ENCODE measurements at regions not wholly inside any gene's neighbourhood (a gene's known extent, or its start where the extent isn't known, plus 50 kb on each side); places are given as distances from the start of the nearest gene placed in this dataset.
"Not testable (repeated sequence)": the region's sequence is repeated elsewhere in the genome, so short reads cannot be mapped to it uniquely, and the experiment has no call there.

DNA sequence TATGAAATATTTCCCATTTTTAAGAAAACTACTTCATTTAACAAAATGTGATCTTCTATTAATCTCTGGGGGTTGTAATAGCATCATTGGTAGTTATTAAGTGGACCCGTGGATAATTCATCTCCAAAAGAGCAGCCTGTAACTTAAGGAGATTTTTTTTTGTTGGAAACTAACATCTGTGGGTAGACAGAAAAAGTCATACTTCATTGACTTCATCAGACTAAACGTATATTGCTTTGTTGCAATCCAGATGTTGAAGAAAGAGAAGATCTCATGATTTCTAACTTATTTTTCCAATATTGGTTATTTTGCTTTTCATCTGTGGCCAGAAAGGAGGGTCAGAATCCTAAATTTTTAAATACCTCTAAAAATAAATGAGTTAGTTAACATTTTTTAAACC is 296.5 kb upstream of the MIR17HG start:
- Histone ChIP-seq H3K27ac (ENCODE audit: low read depth in 1 of 2, low read length in 1 of 2) (no peak overlapping the region), H3K36me3 (ENCODE audit: control insufficient read depth in 2 of 2, insufficient read depth in 2 of 2, low read length in 1 of 2) (no peaks in the 10 kb centered on the region), H3K27me3 (ENCODE audit: control insufficient read depth in 2 of 2, insufficient read depth in 1 of 2, low read length in 1 of 2) (no peaks in the 10 kb centered on the region), H3K4me1 (ENCODE audit: control insufficient read depth in 2 of 2, insufficient read depth in 2 of 2, low read length in 2 of 2) (no peaks in the 10 kb centered on the region), H3K9me3 (ENCODE audit: control insufficient read depth in 2 of 2, insufficient read depth in 1 of 2, low read length in 1 of 2) (no peaks in the 10 kb centered on the region), H3K4me3 (ENCODE audit: low read length in 2 of 2) (no peak overlapping the region)
- 91% methylated on average over 2 of the region's 2 CpGs for WGBS
- DNase-seq (ENCODE audit: low read depth in 6 of 9, low spot score in 9 of 9) = no peak

DNA sequence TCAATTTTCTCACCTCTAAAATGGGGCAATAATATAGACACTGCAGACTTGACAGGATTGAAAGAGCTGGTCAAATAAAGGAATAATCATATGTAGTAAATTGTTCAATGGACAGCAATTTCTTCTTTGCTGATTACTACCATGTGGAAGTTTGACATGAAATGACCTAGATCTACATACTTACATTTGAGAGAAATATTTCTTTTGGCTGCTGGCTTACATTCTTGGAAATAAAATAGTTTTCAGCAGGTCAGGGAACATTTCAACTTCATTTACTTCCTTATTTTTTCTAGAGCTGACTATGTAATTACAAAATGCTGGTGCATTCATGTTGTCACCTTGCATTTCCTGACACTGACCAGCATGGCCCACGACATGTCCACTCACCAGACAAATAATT is 294.6 kb upstream of the MIR17HG start:
- 31% methylated on average over 1 of the region's 1 CpG for WGBS

DNA sequence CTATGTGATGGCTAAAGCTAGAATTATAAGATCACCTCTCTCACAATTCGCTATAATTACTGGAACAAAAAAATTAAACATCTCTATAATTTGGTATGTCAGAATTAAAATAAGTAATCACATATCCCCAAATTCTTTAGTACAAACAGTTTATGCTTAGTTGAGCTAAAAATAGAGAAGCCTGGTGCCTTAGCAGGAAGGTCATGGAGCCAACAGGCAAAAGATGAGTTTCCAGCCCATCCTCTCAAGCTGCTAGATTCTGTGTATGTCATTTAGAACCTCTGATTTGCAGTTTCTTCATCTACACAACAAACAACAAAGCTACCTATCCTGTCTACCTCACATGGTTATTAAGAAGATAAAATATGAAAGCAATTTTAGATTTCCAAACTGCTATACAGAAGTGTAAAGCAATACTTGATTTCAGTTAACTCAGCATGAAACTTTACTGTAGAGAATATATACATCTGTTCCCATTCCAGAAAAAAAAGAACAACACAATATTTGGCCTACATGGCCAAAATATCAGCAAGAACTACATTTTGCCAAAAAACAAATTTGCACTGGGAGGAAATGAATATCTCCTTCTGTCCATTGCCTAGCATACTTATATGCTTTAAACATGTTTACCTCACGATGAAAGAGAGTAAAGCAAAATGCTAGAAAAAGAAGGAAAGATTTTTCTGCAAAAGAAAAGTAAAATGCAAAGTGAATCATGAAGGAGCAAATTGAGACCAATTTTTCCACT is 294.0 kb upstream of the MIR17HG start:
- no peak for DNase-seq (ENCODE audit: low read depth in 6 of 9, low spot score in 9 of 9)
- Histone ChIP-seq H3K4me3 (ENCODE audit: low read length in 2 of 2) (no peak overlapping the region), H3K9me3 (ENCODE audit: control insufficient read depth in 2 of 2, insufficient read depth in 1 of 2, low read length in 1 of 2) (no peaks in the 10 kb centered on the region), H3K36me3 (ENCODE audit: control insufficient read depth in 2 of 2, insufficient read depth in 2 of 2, low read length in 1 of 2) (no peaks in the 10 kb centered on the region), H3K27me3 (ENCODE audit: control insufficient read depth in 2 of 2, insufficient read depth in 1 of 2, low read length in 1 of 2) (no peaks in the 10 kb centered on the region), H3K27ac (ENCODE audit: low read depth in 1 of 2, low read length in 1 of 2) (no peak overlapping the region), H3K4me1 (ENCODE audit: control insufficient read depth in 2 of 2, insufficient read depth in 2 of 2, low read length in 2 of 2) (no peaks in the 10 kb centered on the region)
- WGBS = 94% methylated on average over 2 of the region's 2 CpGs

More for the DNA sequence above, 294.6 kb upstream of the MIR17HG start:
- Histone ChIP-seq H3K4me1 (ENCODE audit: control insufficient read depth in 2 of 2, insufficient read depth in 2 of 2, low read length in 2 of 2) (no peaks in the 10 kb centered on the region), H3K27ac (ENCODE audit: low read depth in 1 of 2, low read length in 1 of 2) (no peak overlapping the region), H3K27me3 (ENCODE audit: control insufficient read depth in 2 of 2, insufficient read depth in 1 of 2, low read length in 1 of 2) (no peaks in the 10 kb centered on the region), H3K9me3 (ENCODE audit: control insufficient read depth in 2 of 2, insufficient read depth in 1 of 2, low read length in 1 of 2) (no peaks in the 10 kb centered on the region), H3K36me3 (ENCODE audit: control insufficient read depth in 2 of 2, insufficient read depth in 2 of 2, low read length in 1 of 2) (no peaks in the 10 kb centered on the region), H3K4me3 (ENCODE audit: low read length in 2 of 2) (no peak overlapping the region)
- no peak for DNase-seq (ENCODE audit: low read depth in 6 of 9, low spot score in 9 of 9)

DNA sequence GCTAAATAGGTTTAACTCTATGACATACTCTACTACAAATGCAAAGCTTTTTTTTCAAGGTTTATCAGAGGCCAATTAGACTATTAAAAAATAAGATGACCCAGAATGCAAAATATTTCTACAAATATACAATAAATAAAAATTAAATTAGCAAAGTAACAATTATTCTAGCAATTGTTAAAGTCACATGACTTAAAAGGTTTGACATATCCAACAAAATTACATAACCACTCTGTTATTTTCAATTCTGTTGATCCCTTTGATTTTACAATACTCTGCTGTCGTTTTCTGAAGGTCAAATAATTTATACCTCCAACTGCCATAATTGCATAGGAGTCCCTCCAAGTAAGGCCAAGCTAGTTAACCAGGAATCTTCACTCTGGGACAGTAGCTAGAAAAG is 292.6 kb upstream of the MIR17HG start:
- DNase-seq (ENCODE audit: low read depth in 6 of 9, low spot score in 9 of 9) = no peak
- no peaks in the 10 kb centered on the region for H3K36me3 ChIP-seq (ENCODE audit: control insufficient read depth in 2 of 2, insufficient read depth in 2 of 2, low read length in 1 of 2)
- no peak overlapping the region for H3K4me3 ChIP-seq (ENCODE audit: low read length in 2 of 2)
- no peaks in the 10 kb centered on the region for H3K4me1 ChIP-seq (ENCODE audit: control insufficient read depth in 2 of 2, insufficient read depth in 2 of 2, low read length in 2 of 2)
- no peaks in the 10 kb centered on the region for H3K9me3 ChIP-seq (ENCODE audit: control insufficient read depth in 2 of 2, insufficient read depth in 1 of 2, low read length in 1 of 2)
- WGBS = 83% methylated on average over 1 of the region's 1 CpG
- no peak overlapping the region for H3K27ac ChIP-seq (ENCODE audit: low read depth in 1 of 2, low read length in 1 of 2)
- H3K27me3 ChIP-seq (ENCODE audit: control insufficient read depth in 2 of 2, insufficient read depth in 1 of 2, low read length in 1 of 2) = no peaks in the 10 kb centered on the region

DNA sequence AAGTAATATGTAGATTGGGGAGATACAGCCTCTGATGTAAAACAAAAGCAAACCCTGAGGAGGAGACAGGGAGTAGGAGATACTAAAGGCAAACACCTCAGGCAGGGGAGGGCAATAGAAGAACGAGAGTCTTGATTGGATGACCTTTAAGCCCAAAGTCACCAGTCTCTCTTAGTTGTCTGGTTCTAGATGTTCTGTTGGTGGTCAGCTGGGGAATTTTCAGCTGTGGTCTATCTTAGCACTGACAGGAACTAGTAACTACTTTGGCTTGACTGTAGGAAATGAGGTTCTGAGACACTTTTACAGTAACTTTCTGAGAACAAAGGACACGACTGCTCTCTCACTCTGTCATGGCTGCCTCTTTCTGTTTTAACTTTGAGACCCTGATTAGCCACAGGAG is 290.7 kb upstream of the MIR17HG start:
- H3K4me1 ChIP-seq (ENCODE audit: control insufficient read depth in 2 of 2, insufficient read depth in 2 of 2, low read length in 2 of 2) = no peaks in the 10 kb centered on the region
- no peaks in the 10 kb centered on the region for H3K36me3 ChIP-seq (ENCODE audit: control insufficient read depth in 2 of 2, insufficient read depth in 2 of 2, low read length in 1 of 2)
- WGBS = 71% methylated on average over 2 of the region's 2 CpGs
- H3K9me3 ChIP-seq (ENCODE audit: control insufficient read depth in 2 of 2, insufficient read depth in 1 of 2, low read length in 1 of 2) = no peaks in the 10 kb centered on the region
- H3K4me3 ChIP-seq (ENCODE audit: low read length in 2 of 2) = no peak overlapping the region
- no peaks in the 10 kb centered on the region for H3K27me3 ChIP-seq (ENCODE audit: control insufficient read depth in 2 of 2, insufficient read depth in 1 of 2, low read length in 1 of 2)
- DNase-seq (ENCODE audit: low read depth in 6 of 9, low spot score in 9 of 9) = no peak
- H3K27ac ChIP-seq (ENCODE audit: low read depth in 1 of 2, low read length in 1 of 2) = no peak overlapping the region

DNA sequence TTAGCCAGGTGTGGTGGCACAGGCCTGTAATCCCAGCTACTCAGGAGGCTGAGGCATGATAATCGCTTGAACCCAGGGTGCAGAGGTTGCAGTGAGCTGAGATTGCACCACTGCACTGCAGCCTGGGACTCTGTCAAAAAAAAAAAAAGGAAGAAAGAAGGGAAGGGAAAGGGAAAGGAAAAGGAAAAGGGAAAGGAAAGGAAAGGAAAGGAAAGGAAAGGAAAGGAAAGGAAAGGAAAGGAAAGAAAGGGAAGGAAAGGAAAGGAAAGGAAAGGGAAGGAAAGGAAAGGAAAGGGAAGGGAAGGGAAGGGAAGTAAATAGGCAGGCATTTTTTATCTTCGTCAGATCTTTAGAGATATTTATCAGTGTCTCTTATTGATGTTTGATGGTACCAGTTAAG is 290.0 kb upstream of the MIR17HG start:
- H3K36me3 ChIP-seq (ENCODE audit: control insufficient read depth in 2 of 2, insufficient read depth in 2 of 2, low read length in 1 of 2); H3K27ac ChIP-seq (ENCODE audit: low read depth in 1 of 2, low read length in 1 of 2); H3K4me1 ChIP-seq (ENCODE audit: control insufficient read depth in 2 of 2, insufficient read depth in 2 of 2, low read length in 2 of 2); DNase-seq (ENCODE audit: low read depth in 6 of 9, low spot score in 9 of 9); H3K9me3 ChIP-seq (ENCODE audit: control insufficient read depth in 2 of 2, insufficient read depth in 1 of 2, low read length in 1 of 2); H3K4me3 ChIP-seq (ENCODE audit: low read length in 2 of 2); H3K27me3 ChIP-seq (ENCODE audit: control insufficient read depth in 2 of 2, insufficient read depth in 1 of 2, low read length in 1 of 2): not testable (repeated sequence)
- 94% methylated on average over 2 of the region's 2 CpGs for WGBS

DNA sequence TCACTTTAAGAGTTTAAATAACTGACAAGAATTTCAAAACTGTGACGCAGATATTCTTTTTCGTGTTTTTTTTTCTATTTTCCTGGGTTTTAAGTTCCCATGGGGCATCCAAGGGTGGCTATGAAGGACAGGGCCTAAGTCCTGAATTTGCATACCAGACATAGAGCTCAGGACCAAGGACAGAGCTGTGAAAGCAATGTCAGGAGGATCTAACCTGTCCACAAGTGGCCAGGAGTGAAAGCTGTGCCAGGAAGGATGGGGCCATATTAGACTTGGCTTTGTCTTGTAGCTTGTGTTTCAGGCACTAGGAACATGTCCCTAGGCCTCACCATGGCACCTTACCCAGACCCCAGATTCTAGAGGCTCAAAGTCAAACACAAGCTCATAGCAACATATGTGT is 289.4 kb upstream of the MIR17HG start:
- H3K4me1 ChIP-seq (ENCODE audit: control insufficient read depth in 2 of 2, insufficient read depth in 2 of 2, low read length in 2 of 2) = no peaks in the 10 kb centered on the region
- H3K27ac ChIP-seq (ENCODE audit: low read depth in 1 of 2, low read length in 1 of 2) = no peak overlapping the region
- H3K36me3 ChIP-seq (ENCODE audit: control insufficient read depth in 2 of 2, insufficient read depth in 2 of 2, low read length in 1 of 2) = no peaks in the 10 kb centered on the region
- 93% methylated on average over 2 of the region's 2 CpGs for WGBS
- H3K9me3 ChIP-seq (ENCODE audit: control insufficient read depth in 2 of 2, insufficient read depth in 1 of 2, low read length in 1 of 2) = no peaks in the 10 kb centered on the region
- DNase-seq (ENCODE audit: low read depth in 6 of 9, low spot score in 9 of 9) = no peak
- H3K4me3 ChIP-seq (ENCODE audit: low read length in 2 of 2) = no peak overlapping the region
- H3K27me3 ChIP-seq (ENCODE audit: control insufficient read depth in 2 of 2, insufficient read depth in 1 of 2, low read length in 1 of 2) = no peaks in the 10 kb centered on the region

DNA sequence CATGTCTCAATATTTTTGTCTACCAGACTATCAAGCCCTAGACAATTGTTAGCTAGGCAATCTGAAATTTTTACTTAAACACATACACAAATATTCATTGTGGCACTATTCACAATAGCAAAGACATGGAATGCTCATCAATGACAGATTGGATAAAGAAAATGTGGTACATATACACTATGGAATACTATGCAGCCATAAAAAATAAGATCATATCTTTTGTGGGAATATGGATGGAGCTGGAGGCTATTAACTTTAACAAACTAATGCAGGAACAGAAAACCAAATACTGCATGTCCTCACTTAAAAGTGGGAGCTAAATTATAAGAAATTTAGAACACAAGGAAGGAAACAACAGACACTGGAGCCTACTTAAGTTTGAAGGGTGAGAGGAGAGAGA is 288.6 kb upstream of the MIR17HG start:
- H3K4me3 ChIP-seq (ENCODE audit: low read length in 2 of 2) = no peak overlapping the region
- H3K27me3 ChIP-seq (ENCODE audit: control insufficient read depth in 2 of 2, insufficient read depth in 1 of 2, low read length in 1 of 2) = no peaks in the 10 kb centered on the region
- no peak overlapping the region for H3K27ac ChIP-seq (ENCODE audit: low read depth in 1 of 2, low read length in 1 of 2)
- no peaks in the 10 kb centered on the region for H3K9me3 ChIP-seq (ENCODE audit: control insufficient read depth in 2 of 2, insufficient read depth in 1 of 2, low read length in 1 of 2)
- DNase-seq (ENCODE audit: low read depth in 6 of 9, low spot score in 9 of 9) = no peak
- H3K4me1 ChIP-seq (ENCODE audit: control insufficient read depth in 2 of 2, insufficient read depth in 2 of 2, low read length in 2 of 2) = no peaks in the 10 kb centered on the region
- H3K36me3 ChIP-seq (ENCODE audit: control insufficient read depth in 2 of 2, insufficient read depth in 2 of 2, low read length in 1 of 2) = no peaks in the 10 kb centered on the region

DNA sequence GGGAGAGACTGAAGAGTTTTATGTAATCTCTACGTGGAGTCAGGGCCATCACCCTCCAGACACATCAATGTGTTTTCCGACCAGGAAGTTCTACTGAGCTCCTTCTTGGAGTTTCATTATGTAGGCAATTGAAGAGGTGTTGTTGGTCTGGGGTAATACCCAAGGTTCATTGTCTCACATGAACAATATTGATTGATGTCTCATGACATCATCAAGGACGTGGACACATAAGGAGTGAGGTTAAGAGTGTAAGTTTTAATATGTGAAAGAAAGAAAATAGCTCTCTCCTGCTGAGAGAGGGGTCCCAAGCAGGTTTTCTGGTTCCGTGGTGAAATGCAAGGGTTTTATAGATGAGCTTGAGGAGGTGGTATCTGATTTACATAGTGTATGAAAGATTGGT is 280.7 kb upstream of the MIR17HG start:
- WGBS = 76% methylated on average over 4 of the region's 4 CpGs
- Histone ChIP-seq H3K4me3 (ENCODE audit: low read length in 2 of 2) (no peak overlapping the region), H3K4me1 (ENCODE audit: control insufficient read depth in 2 of 2, insufficient read depth in 2 of 2, low read length in 2 of 2) (no peaks in the 10 kb centered on the region), H3K27ac (ENCODE audit: low read depth in 1 of 2, low read length in 1 of 2) (no peak overlapping the region), H3K36me3 (ENCODE audit: control insufficient read depth in 2 of 2, insufficient read depth in 2 of 2, low read length in 1 of 2) (no peaks in the 10 kb centered on the region), H3K27me3 (ENCODE audit: control insufficient read depth in 2 of 2, insufficient read depth in 1 of 2, low read length in 1 of 2) (no peaks in the 10 kb centered on the region), H3K9me3 (ENCODE audit: control insufficient read depth in 2 of 2, insufficient read depth in 1 of 2, low read length in 1 of 2) (no peaks in the 10 kb centered on the region)
- no peak for DNase-seq (ENCODE audit: low read depth in 6 of 9, low spot score in 9 of 9)

DNA sequence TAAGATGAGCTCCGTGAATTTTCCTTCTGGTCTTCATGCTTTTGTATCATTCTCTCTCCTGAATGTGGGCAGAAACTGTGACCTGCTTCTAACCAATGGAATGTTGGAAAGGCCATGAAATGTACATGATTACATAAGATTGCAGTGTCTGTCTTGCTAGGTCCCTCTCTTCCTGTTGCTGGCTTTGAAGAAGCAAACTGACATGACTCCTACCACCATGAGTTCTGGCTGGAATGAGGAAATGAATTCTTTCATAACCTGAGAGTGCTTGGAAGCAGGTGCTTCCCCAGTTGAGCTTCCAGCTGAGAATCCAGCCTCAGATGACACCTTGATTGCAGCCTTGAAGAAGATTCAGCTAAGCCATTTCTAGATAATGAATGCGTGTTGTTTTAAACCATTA is 275.0 kb upstream of the MIR17HG start:
- Histone ChIP-seq H3K4me3 (ENCODE audit: low read length in 2 of 2) (no peak overlapping the region), H3K36me3 (ENCODE audit: control insufficient read depth in 2 of 2, insufficient read depth in 2 of 2, low read length in 1 of 2) (no peaks in the 10 kb centered on the region), H3K27me3 (ENCODE audit: control insufficient read depth in 2 of 2, insufficient read depth in 1 of 2, low read length in 1 of 2) (no peaks in the 10 kb centered on the region), H3K9me3 (ENCODE audit: control insufficient read depth in 2 of 2, insufficient read depth in 1 of 2, low read length in 1 of 2) (no peaks in the 10 kb centered on the region), H3K4me1 (ENCODE audit: control insufficient read depth in 2 of 2, insufficient read depth in 2 of 2, low read length in 2 of 2) (no peaks in the 10 kb centered on the region), H3K27ac (ENCODE audit: low read depth in 1 of 2, low read length in 1 of 2) (no peak overlapping the region)
- 97% methylated on average over 2 of the region's 2 CpGs for WGBS
- DNase-seq (ENCODE audit: low read depth in 6 of 9, low spot score in 9 of 9) = no peak

Data from thymus (tissue), 11 donors.